Gastrocnemius medialis (tissue), 4 donors: ENCODE measurements at regions not wholly inside any gene's neighbourhood (a gene's known extent, or its start where the extent isn't known, plus 50 kb on each side); places are given as distances from the start of the nearest gene placed in this dataset.

Source experiments
- ATAC-seq, 2 donors: fragments of 150-250 bp; one replicate each; pipeline ENCODE4 v1.9.1; 2016
- DNase-seq, 2 donors: peaks; one replicate each; pipeline ENCODE4 v3.0.0-alpha.2; 2019
- H3K27ac ChIP-seq, 4 donors: fragments of 200-600 bp; sonication (generic); 1 replicate in 1 of 4; 2 replicates in 3 of 4; pipeline ENCODE4 v1.5.1; 2016 to 2018; ENCODE audit warnings: mild to moderate bottlenecking in 2 of 4, moderate library complexity in 1 of 4
- H3K27me3 ChIP-seq, 3 donors: fragments of 200-600 bp; sonication (generic) in 2 of 3; 1 replicate in 1 of 3; 2 replicates in 2 of 3; pipeline versions ENCODE4 v1.5.1 to v1.6.0; 2016 to 2019; ENCODE audit warnings: mild to moderate bottlenecking in 1 of 3, moderate library complexity in 1 of 3
- H3K36me3 ChIP-seq, 2 donors: fragments of 200-600 bp; sonication (generic) in 1 of 2; one replicate each; pipeline ENCODE4 v1.5.1; 2017 to 2018
- H3K4me1 ChIP-seq, 2 donors: fragments of 200-600 bp; sonication (generic) in 1 of 2; one replicate each; pipeline ENCODE4 v1.5.1; 2016 to 2017; ENCODE audit warnings: mild to moderate bottlenecking in 2 of 2
- H3K4me3 ChIP-seq, 4 donors: fragments of 200-600 bp; sonication (generic) in 3 of 4; 1 replicate in 1 of 4; 2 replicates in 3 of 4; pipeline ENCODE4 v1.5.1; 2016 to 2019; ENCODE audit warnings: mild to moderate bottlenecking in 2 of 4
- H3K9me3 ChIP-seq, 3 donors: fragments of 200-600 bp; sonication (generic) in 2 of 3; 1 replicate in 1 of 3; 2 replicates in 2 of 3; pipeline ENCODE4 v1.5.1; 2016 to 2019
- POLR2A ChIP-seq, 2 donors: fragments of 450-650 bp; IDR thresholded peaks; one replicate each; pipeline ENCODE4 v1.6.1; 2017; ENCODE audit warnings: antibody characterized with exemption in 2 of 2, mild to moderate bottlenecking in 2 of 2, moderate library complexity in 2 of 2
- in situ Hi-C, 4 donors: fragments of 200-750 bp; cut with MboI; loops; one replicate each; pipeline versions ENCODE4 v1.15.0 to v1.8.0; 2017; ENCODE audit warnings: low sequenced_read_pairs in 4 of 4
- intact Hi-C: fragments of 100-400 bp; cut with DNase I; formaldehyde crosslinking; loops from one replicate; pipeline ENCODE4 v1.15.1; 2023; ENCODE audit warnings: low total_unique reads
- TF ChIP-seq, protein P1 (sequence below), 5 experiments: fragments of 450-650 bp in 3 of 5; fragments of 200-600 bp in 2 of 5; sonication (generic) in 2 of 5; IDR thresholded peaks in 4 of 5; conservative IDR thresholded peaks in 1 of 5; 1 replicate in 4 of 5; 2 replicates in 1 of 5; pipeline ENCODE4 v1.5.1; 2016 to 2019; ENCODE audit warnings: antibody characterized with exemption in 5 of 5, mild to moderate bottlenecking in 3 of 5, moderate library complexity in 3 of 5

DNA sequence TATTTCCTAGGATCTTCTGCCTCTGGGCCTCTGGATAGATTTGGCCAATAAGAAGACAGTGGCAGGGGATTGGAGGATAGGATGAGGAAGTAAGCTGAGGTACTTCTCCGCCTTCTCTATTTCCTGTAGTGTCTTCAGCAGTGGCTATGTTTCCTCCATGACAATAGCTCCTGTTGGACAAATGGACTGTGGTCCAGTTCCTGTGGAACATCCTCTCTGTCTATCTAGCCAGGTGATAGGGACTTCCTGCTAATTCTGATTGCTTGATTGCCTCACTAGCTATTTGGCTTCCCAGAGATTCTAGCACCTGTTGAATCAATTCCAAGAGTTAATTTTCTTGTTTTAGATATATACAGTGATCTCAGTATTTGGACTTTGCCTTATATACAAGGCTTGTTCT lies 456.2 kb upstream of the NECTIN3 start:
- Histone ChIP-seq H3K4me1 (no peaks in the 10 kb centered on the region), H3K36me3 (no peaks in the 10 kb centered on the region), H3K27me3 (no peaks in the 10 kb centered on the region), H3K27ac (no peak overlapping the region), H3K9me3 (no peaks in the 10 kb centered on the region), H3K4me3 (no peak overlapping the region)
- TF ChIP-seq, protein P1, sequence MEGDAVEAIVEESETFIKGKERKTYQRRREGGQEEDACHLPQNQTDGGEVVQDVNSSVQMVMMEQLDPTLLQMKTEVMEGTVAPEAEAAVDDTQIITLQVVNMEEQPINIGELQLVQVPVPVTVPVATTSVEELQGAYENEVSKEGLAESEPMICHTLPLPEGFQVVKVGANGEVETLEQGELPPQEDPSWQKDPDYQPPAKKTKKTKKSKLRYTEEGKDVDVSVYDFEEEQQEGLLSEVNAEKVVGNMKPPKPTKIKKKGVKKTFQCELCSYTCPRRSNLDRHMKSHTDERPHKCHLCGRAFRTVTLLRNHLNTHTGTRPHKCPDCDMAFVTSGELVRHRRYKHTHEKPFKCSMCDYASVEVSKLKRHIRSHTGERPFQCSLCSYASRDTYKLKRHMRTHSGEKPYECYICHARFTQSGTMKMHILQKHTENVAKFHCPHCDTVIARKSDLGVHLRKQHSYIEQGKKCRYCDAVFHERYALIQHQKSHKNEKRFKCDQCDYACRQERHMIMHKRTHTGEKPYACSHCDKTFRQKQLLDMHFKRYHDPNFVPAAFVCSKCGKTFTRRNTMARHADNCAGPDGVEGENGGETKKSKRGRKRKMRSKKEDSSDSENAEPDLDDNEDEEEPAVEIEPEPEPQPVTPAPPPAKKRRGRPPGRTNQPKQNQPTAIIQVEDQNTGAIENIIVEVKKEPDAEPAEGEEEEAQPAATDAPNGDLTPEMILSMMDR (IDR thresholded peaks at IDR 0.05 in 4 of 5, conservative IDR thresholded peaks at IDR 0.05 in 1 of 5), result no peak
- no peak for TF ChIP-seq POLR2A (IDR thresholded peaks at IDR 0.05)
- intact Hi-C loops (no loop called here), in situ Hi-C loops (no loop called here)
- DNase-seq, result no peak
- ATAC-seq, result no peak

DNA sequence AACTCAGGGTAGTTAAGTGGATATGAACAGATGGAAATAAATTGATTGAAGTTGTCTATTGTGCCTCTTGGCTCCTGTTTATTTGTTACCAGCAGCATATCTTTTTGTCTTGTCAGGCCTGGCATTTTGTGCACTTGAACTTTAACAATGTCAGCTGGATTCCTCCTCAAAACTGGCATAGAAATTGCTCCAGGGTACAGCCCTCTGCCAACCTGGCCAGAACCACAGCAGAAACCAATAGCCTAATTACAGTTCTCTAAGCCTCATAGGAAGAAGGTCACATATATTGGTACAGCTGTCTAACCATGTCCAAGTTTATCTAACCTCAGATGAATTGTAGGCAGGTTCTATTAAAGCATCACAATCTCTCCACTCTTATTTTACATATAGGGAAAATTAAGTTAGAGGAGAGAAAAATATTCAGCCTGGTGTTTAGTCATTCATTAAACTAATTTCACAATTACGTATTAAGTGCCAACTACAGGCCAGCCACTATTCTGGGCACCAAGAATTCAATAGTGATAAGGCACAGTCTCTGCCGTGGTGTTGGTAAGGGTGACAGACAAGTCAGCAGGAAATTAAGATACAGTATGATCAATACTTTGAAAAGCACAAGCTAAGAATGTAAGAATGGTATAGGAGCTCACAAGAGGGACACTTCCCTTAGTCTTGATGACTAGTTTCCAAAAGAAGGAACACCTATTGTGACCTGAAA lies 452.9 kb upstream of the NECTIN3 start:
- in situ Hi-C loops, result no loop called here
- Histone ChIP-seq H3K4me3 (no peak overlapping the region), H3K27me3 (no peaks in the 10 kb centered on the region), H3K36me3 (no peaks in the 10 kb centered on the region), H3K27ac (no peak overlapping the region), H3K4me1 (no peaks in the 10 kb centered on the region), H3K9me3 (no peaks in the 10 kb centered on the region)
- intact Hi-C loops, result no loop called here
- TF ChIP-seq, protein P1 (IDR thresholded peaks at IDR 0.05 in 4 of 5, conservative IDR thresholded peaks at IDR 0.05 in 1 of 5), result no peak
- TF ChIP-seq POLR2A (IDR thresholded peaks at IDR 0.05), result no peak
- DNase-seq, result no peak
- no peak for ATAC-seq

DNA sequence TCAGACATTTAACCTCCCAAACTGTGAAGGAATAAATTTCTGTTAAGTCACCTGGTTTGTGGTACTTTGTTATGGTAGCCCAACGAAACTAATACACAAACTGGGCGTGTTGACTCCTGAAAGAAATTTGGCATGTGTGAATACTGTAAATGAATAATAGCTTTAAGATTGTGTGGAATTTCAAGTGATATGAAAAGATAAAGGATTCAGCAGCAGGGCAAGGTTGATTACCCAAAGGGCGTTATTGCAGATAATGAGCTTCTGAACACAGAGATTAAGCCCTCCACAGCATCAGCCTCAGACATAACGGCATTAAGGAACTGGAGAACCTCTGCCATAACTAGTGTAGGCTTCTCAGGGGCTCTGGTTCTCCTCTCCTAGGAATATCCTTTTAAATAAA lies 451.5 kb upstream of the NECTIN3 start:
- intact Hi-C loops, result no loop called here
- Histone ChIP-seq H3K9me3 (no peaks in the 10 kb centered on the region), H3K4me1 (no peaks in the 10 kb centered on the region), H3K36me3 (no peaks in the 10 kb centered on the region), H3K4me3 (no peak overlapping the region), H3K27me3 (no peaks in the 10 kb centered on the region), H3K27ac (no peak overlapping the region)
- in situ Hi-C loops, result no loop called here
- no peak for DNase-seq
- ATAC-seq, result no peak
- TF ChIP-seq, protein P1 (IDR thresholded peaks at IDR 0.05 in 4 of 5, conservative IDR thresholded peaks at IDR 0.05 in 1 of 5), result no peak
- TF ChIP-seq POLR2A (IDR thresholded peaks at IDR 0.05), result no peak

DNA sequence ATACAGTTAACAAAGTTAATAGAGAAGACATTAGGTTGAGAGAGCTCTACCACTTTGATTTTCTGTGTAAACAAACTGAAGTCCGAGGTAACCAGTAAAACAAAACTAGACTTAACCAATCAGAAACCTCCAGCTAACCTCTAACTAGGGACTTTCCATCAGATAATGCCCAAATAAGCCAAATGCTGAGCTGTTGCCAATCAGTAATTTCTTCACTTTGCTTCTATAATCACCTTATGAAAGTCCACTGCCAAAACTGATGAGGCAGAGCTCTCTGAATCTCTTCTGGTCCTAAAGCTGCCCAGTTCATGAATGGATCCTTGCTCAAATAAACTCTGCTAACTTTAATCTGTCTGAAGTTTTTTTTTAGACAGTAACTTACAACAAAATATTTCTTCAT lies 448.0 kb upstream of the NECTIN3 start:
- Histone ChIP-seq H3K4me3 (no peak overlapping the region), H3K9me3 (no peaks in the 10 kb centered on the region), H3K4me1 (no peaks in the 10 kb centered on the region), H3K27me3 (no peaks in the 10 kb centered on the region), H3K27ac (no peak overlapping the region), H3K36me3 (no peaks in the 10 kb centered on the region)
- intact Hi-C loops (no loop called here), in situ Hi-C loops (no loop called here)
- TF ChIP-seq, protein P1 (IDR thresholded peaks at IDR 0.05 in 4 of 5, conservative IDR thresholded peaks at IDR 0.05 in 1 of 5), result no peak
- TF ChIP-seq POLR2A (IDR thresholded peaks at IDR 0.05), result no peak
- DNase-seq, result no peak
- ATAC-seq, result no peak

DNA sequence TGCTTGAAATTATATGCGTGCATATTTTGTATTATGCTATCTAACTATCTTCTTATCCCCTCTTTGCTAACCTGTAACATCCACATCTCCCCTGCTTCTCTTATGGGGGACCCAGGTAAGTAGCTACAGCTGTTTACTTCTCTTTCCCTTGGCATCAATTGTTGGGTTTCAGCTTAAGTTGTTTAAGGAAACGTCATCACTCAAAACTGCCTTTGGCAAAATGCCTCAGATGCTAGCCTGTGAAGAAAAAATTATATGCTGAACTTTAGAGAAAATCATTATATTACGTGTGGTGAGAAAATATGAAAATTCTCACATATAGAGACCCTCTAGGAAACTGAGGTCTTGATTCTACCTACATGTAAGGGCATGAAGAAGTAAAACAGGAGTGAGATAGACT lies 447.0 kb upstream of the NECTIN3 start:
- H3K27me3 ChIP-seq, result no peaks in the 10 kb centered on the region
- no peaks in the 10 kb centered on the region for H3K36me3 ChIP-seq
- H3K4me1 ChIP-seq, result no peaks in the 10 kb centered on the region
- H3K4me3 ChIP-seq, result no peak overlapping the region
- TF ChIP-seq, protein P1 (IDR thresholded peaks at IDR 0.05 in 4 of 5, conservative IDR thresholded peaks at IDR 0.05 in 1 of 5), result no peak
- TF ChIP-seq POLR2A (IDR thresholded peaks at IDR 0.05), result no peak
- no peak overlapping the region for H3K27ac ChIP-seq
- DNase-seq (no peak), ATAC-seq (no peak)
- intact Hi-C loops, result no loop called here
- in situ Hi-C loops, result no loop called here
- no peaks in the 10 kb centered on the region for H3K9me3 ChIP-seq
